Neuronal stem cell (in vitro differentiated cells): ENCODE measurements at regions not wholly inside any gene's neighbourhood (a gene's known extent, or its start where the extent isn't known, plus 50 kb on each side); places are given as distances from the start of the nearest gene placed in this dataset.
"Not testable (repeated sequence)": the region's sequence is repeated elsewhere in the genome, so short reads cannot be mapped to it uniquely, and the experiment has no call there.

Source experiments
- DNase-seq: peaks from one replicate; pipeline ENCODE4 v3.0.0-alpha.2; 2013; ENCODE audit warnings: low spot score
- H2AFZ ChIP-seq: one replicate; pipeline ENCODE4 v1.6.1; 2013; ENCODE audit warnings: mild to moderate bottlenecking, low read length, inconsistent platforms
- H2AK5ac ChIP-seq: 2 replicates; pipeline ENCODE4 v1.6.1; 2013; ENCODE audit warnings: low read depth, mild to moderate bottlenecking, inconsistent platforms, low read length, moderate library complexity, mixed read lengths
- H2BK120ac ChIP-seq: 2 replicates; pipeline ENCODE4 v1.6.1; 2013; ENCODE audit warnings: low read depth, mild to moderate bottlenecking, inconsistent platforms, low read length, moderate library complexity, mixed read lengths
- H2BK12ac ChIP-seq: one replicate; pipeline ENCODE4 v1.6.1; 2013; ENCODE audit warnings: low read length, inconsistent platforms
- H2BK15ac ChIP-seq: 2 replicates; pipeline ENCODE4 v1.6.1; 2013; ENCODE audit warnings: mild to moderate bottlenecking, low read length, inconsistent platforms, mixed read lengths
- H2BK5ac ChIP-seq: one replicate; pipeline ENCODE4 v1.6.1; 2013; ENCODE audit warnings: inconsistent platforms, mild to moderate bottlenecking, low read length, moderate library complexity
- H3K14ac ChIP-seq: one replicate; pipeline ENCODE4 v1.6.1; 2013; ENCODE audit warnings: low read length, inconsistent platforms
- H3K18ac ChIP-seq: 2 replicates; pipeline ENCODE4 v1.6.1; 2013; ENCODE audit warnings: low read length, inconsistent platforms
- H3K23ac ChIP-seq: 2 replicates; pipeline ENCODE4 v1.6.1; 2013; ENCODE audit warnings: low read depth, mild to moderate bottlenecking, mixed read lengths, low read length, inconsistent platforms; ENCODE audit not compliant: poor library complexity
- H3K27ac ChIP-seq: replicated peaks from 3 replicates; pipeline ENCODE4 v1.5.1; 2013; ENCODE audit warnings: low read length, inconsistent platforms
- H3K27me3 ChIP-seq, 3 experiments: 2 replicates each; pipeline ENCODE4 v1.6.1; 2013; ENCODE audit warnings: low read length in 3 of 3, mild to moderate bottlenecking in 2 of 3, inconsistent platforms in 1 of 3, low read depth in 1 of 3, mixed read lengths in 1 of 3, moderate library complexity in 1 of 3; ENCODE audit not compliant: control insufficient read depth in 3 of 3, insufficient read depth in 3 of 3
- H3K36me3 ChIP-seq, 2 donors: replicated peaks in 1 of 2; 2 replicates each; pipeline ENCODE4 v1.6.1; 2013; ENCODE audit warnings: low read length in 2 of 2; ENCODE audit not compliant: control insufficient read depth in 2 of 2, insufficient read depth in 2 of 2
- H3K4ac ChIP-seq: 2 replicates; pipeline ENCODE4 v1.6.1; 2013; ENCODE audit warnings: inconsistent platforms, mild to moderate bottlenecking, low read length, moderate library complexity
- H3K4me1 ChIP-seq, 2 donors: 1 replicate in 1 of 2; 2 replicates in 1 of 2; pipeline ENCODE4 v1.6.1; 2013; ENCODE audit warnings: low read length in 2 of 2, low read depth in 1 of 2; ENCODE audit not compliant: control insufficient read depth in 2 of 2, insufficient read depth in 1 of 2
- H3K4me2 ChIP-seq: one replicate; pipeline ENCODE4 v1.6.1; 2013; ENCODE audit warnings: mild to moderate bottlenecking, low read length, inconsistent platforms; ENCODE audit not compliant: insufficient read depth, poor library complexity, severe bottlenecking
- H3K4me3 ChIP-seq, 2 donors: 2 replicates each; pipeline ENCODE4 v1.5.1; 2013; ENCODE audit warnings: low read length in 2 of 2, mild to moderate bottlenecking in 2 of 2, inconsistent platforms in 1 of 2, moderate library complexity in 1 of 2
- H3K79me1 ChIP-seq: one replicate; pipeline ENCODE4 v1.6.1; 2013; ENCODE audit warnings: low read depth, mild to moderate bottlenecking, inconsistent platforms, low read length, moderate library complexity
- H3K9ac ChIP-seq: one replicate; pipeline ENCODE4 v1.6.1; 2013; ENCODE audit warnings: mild to moderate bottlenecking, low read depth, low read length, inconsistent platforms; ENCODE audit not compliant: poor library complexity
- H3K9me3 ChIP-seq, 2 donors: replicated peaks in 1 of 2; 2 replicates each; pipeline versions ENCODE3 to v1.6.1; 2013; ENCODE audit warnings: low read length in 2 of 2, mild to moderate bottlenecking in 2 of 2, inconsistent platforms in 1 of 2, low read depth in 1 of 2, mixed read lengths in 1 of 2, moderate library complexity in 1 of 2; ENCODE audit not compliant: control insufficient read depth in 2 of 2, insufficient read depth in 1 of 2
- H4K8ac ChIP-seq: one replicate; pipeline ENCODE4 v1.6.1; 2013; ENCODE audit warnings: low read depth, mild to moderate bottlenecking, inconsistent platforms, low read length, moderate library complexity
- H4K91ac ChIP-seq: one replicate; pipeline ENCODE4 v1.6.1; 2013; ENCODE audit warnings: low read length, low read depth, mild to moderate bottlenecking, inconsistent platforms; ENCODE audit not compliant: poor library complexity
- WGBS, 2 donors: extraction: QIAGEN DNeasy Blood & Tissue Kit; methylation state at CpG; one replicate each; pipeline ENCODE4 v1.1.7; 2013; ENCODE audit warnings: missing lambda C conversion rate in 2 of 2, mixed read lengths in 1 of 2; ENCODE audit not compliant: insufficient read length in 2 of 2, insufficient replicate concordance in 1 of 2; ENCODE audit errors: extremely low coverage in 2 of 2; 5-methylcytosine and 5-hydroxymethylcytosine counted together

DNA sequence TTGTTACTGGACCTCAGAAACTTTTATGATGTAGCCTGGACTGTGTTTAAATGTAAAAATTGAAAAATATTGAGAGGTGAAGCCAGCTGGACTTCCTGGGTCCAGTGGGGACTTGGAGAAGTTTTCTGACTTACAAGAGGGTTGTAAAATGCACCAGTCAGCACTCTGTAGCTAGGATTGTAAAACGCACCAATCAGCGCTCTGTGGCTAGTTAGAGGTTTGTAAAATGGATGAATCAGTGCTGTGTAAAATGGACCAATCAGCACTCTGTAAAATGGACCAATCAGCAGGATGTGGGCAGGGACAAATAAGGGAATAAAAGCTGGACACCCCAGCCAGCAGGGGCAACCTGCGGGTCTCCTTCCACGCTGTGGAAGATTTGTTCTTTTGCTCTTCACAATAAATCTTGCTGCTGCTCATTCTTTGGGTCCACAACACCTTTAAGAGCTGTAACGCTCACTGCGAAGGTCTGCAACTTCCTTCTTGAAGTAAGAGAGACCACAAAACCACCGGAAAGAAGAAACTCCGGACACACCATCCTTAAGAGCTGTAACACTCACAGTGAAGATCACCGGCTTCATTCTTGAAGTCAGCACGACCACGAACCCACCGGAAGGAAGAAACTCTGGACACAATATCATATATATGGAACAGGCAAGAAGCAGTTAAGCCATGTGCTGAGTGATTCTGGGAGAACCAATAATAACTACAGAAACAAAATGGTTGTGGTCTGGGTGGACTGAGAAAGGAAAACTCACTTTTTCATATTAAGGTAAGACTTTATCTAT lies 201.3 kb downstream of the GABRG2 start:
- no peaks in the 10 kb centered on the region for H3K36me3 ChIP-seq
- H4K8ac ChIP-seq, result no peak overlapping the region
- H2BK12ac ChIP-seq, result no peak overlapping the region
- no peaks in the 10 kb centered on the region for H3K4me1 ChIP-seq
- H2BK15ac ChIP-seq, result no peak overlapping the region
- no peak overlapping the region for H3K14ac ChIP-seq
- no CpG with 5 or more reads among the region's 12 CpGs for WGBS, 2 donors
- no peak overlapping the region for H4K91ac ChIP-seq
- H3K4ac ChIP-seq, result no peak overlapping the region
- H3K23ac ChIP-seq, result no peak overlapping the region
- H3K79me1 ChIP-seq, result no peaks in the 10 kb centered on the region
- H3K4me3 ChIP-seq, result no peak overlapping the region
- no peak overlapping the region for H2AFZ ChIP-seq
- no peaks in the 10 kb centered on the region for H3K27me3 ChIP-seq
- no peak overlapping the region for H2BK5ac ChIP-seq
- H3K9ac ChIP-seq, result no peak overlapping the region
- H2BK120ac ChIP-seq, result no peak overlapping the region
- DNase-seq, result no peak
- H3K4me2 ChIP-seq, result no peak overlapping the region
- H3K18ac ChIP-seq, result no peak overlapping the region
- H3K27ac ChIP-seq, result no peak overlapping the region
- H2AK5ac ChIP-seq, result no peak overlapping the region
- no peaks in the 10 kb centered on the region for H3K9me3 ChIP-seq

DNA sequence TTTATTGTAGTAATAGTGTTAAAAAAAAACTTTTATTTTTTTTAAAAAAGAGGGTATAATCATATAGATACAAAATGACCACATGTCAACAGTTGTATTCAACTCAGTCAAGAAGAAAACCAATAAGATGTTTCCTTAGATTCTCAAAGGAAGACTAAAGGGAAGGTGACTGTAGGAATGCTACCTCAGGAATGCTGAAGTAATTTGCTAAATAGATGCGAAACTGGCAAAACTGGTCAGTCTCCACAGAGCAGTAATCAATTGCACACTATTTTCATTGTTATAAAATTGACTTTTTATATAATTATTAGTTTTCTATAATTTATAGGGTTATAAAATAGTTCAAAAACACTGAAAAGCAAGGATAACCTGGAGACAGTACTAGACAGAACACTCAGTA lies 204.8 kb downstream of the GABRG2 start:
- no peak overlapping the region for H2AFZ ChIP-seq
- no peak overlapping the region for H3K4ac ChIP-seq
- H3K9ac ChIP-seq, result no peak overlapping the region
- H4K91ac ChIP-seq, result no peak overlapping the region
- no peaks in the 10 kb centered on the region for H3K4me1 ChIP-seq
- no peak overlapping the region for H2BK15ac ChIP-seq
- no peak overlapping the region for H3K4me2 ChIP-seq
- H3K36me3 ChIP-seq, result no peaks in the 10 kb centered on the region
- DNase-seq, result no peak
- H2BK5ac ChIP-seq, result no peak overlapping the region
- H2AK5ac ChIP-seq, result no peak overlapping the region
- no peak overlapping the region for H3K27ac ChIP-seq
- H3K4me3 ChIP-seq, result no peak overlapping the region
- no peaks in the 10 kb centered on the region for H3K79me1 ChIP-seq
- H3K9me3 ChIP-seq, result no peaks in the 10 kb centered on the region
- no peak overlapping the region for H3K14ac ChIP-seq
- H3K27me3 ChIP-seq, result no peaks in the 10 kb centered on the region
- H4K8ac ChIP-seq, result no peak overlapping the region
- H2BK12ac ChIP-seq, result no peak overlapping the region
- no peak overlapping the region for H3K18ac ChIP-seq
- no peak overlapping the region for H3K23ac ChIP-seq
- H2BK120ac ChIP-seq, result no peak overlapping the region
- no CpG with 5 or more reads among the region's 1 CpG for WGBS, 2 donors

DNA sequence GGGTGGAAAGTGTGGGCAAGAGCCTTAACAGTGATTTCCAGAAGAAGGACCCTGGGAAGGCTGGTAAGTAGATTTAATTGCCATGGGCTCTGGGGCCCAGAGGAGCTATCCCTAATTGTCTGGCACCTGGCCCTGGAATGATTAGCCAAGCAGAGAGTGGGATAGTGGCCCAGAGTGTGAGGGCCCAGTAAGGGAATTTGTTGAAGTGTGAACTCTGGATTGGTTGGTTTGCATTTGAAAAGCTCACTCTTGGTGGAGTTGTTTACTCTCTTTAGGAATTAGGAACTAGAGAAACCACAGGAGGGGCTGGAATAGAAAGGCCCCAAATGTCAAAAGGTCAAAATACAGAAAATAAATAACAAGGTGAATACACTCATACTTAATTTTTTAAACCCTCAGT lies 207.1 kb downstream of the GABRG2 start:
- no peak overlapping the region for H3K4me2 ChIP-seq
- H3K36me3 ChIP-seq, result no peaks in the 10 kb centered on the region
- no peak overlapping the region for H2AFZ ChIP-seq
- no peak overlapping the region for H3K18ac ChIP-seq
- no peak overlapping the region for H2BK15ac ChIP-seq
- no peak overlapping the region for H3K14ac ChIP-seq
- no peak for DNase-seq
- no peaks in the 10 kb centered on the region for H3K27me3 ChIP-seq
- H2BK12ac ChIP-seq, result no peak overlapping the region
- H3K79me1 ChIP-seq, result no peaks in the 10 kb centered on the region
- H3K4me1 ChIP-seq, result no peaks in the 10 kb centered on the region
- H3K9ac ChIP-seq, result no peak overlapping the region
- H4K91ac ChIP-seq, result no peak overlapping the region
- H3K23ac ChIP-seq, result no peak overlapping the region
- H2AK5ac ChIP-seq, result no peak overlapping the region
- no peak overlapping the region for H2BK5ac ChIP-seq
- H3K9me3 ChIP-seq, result no peaks in the 10 kb centered on the region
- no peak overlapping the region for H4K8ac ChIP-seq
- no peak overlapping the region for H3K4me3 ChIP-seq
- peak overlapping the region; percentile 58 for H3K27ac ChIP-seq
- H3K4ac ChIP-seq, result no peak overlapping the region
- H2BK120ac ChIP-seq, result no peak overlapping the region

DNA sequence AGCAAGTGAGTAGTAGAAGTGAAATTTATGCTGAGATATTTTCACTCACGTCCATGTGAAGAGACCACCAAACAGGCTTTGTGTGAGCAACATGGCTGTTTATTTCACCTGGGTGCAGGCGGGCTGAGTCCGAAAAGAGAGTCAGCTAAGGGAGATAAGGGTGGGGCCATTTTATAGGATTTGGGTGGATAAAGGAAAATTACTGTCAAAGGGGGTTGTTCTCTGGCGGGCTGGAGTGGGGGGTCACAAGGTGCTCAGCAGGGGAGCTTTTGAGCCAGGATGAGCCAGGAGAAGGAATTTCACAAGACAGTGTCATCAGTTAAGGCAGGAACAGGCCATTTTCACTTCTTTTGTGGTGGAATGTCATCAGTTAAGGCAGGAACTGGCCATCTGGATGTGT lies 207.8 kb downstream of the GABRG2 start:
- H3K27ac ChIP-seq, H4K91ac ChIP-seq, H4K8ac ChIP-seq, H3K9me3 ChIP-seq, H3K18ac ChIP-seq, H3K4me2 ChIP-seq, H2BK12ac ChIP-seq, H2AK5ac ChIP-seq, H3K23ac ChIP-seq, H3K4ac ChIP-seq, H3K4me3 ChIP-seq, H2AFZ ChIP-seq, H2BK15ac ChIP-seq, H3K9ac ChIP-seq, H2BK5ac ChIP-seq, H3K4me1 ChIP-seq, H2BK120ac ChIP-seq, H3K36me3 ChIP-seq, H3K14ac ChIP-seq, H3K27me3 ChIP-seq, DNase-seq, H3K79me1 ChIP-seq: not testable (repeated sequence)
- no CpG with 5 or more reads among the region's 4 CpGs for WGBS, 2 donors
